ENCODE measurements at regions not wholly inside any gene's neighbourhood (a gene's known extent, or its start where the extent isn't known, plus 50 kb on each side); places are given as distances from the start of the nearest gene placed in this dataset.
"Not testable (repeated sequence)": the region's sequence is repeated elsewhere in the genome, so short reads cannot be mapped to it uniquely, and the experiment has no call there.

DNA sequence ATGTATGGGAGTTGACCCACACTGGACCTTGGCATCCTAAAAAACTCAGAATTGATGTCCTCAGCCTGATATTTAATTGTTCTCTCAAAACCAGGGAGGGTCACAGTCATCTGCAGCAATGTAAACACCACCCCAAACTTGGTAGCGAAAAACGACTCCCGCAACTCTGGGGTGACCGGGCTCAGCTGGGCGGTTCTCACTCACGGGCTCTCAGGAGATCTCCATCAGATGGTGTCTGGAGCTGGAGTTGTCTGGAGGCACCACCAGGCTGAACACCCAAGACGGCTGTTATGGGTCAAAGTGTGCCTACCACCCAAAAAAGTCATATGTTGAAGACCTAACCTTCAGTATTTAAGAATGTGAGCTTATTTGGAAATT, 50.9 kb upstream of the NXT1 start:
- DNase-seq = no peak

DNA sequence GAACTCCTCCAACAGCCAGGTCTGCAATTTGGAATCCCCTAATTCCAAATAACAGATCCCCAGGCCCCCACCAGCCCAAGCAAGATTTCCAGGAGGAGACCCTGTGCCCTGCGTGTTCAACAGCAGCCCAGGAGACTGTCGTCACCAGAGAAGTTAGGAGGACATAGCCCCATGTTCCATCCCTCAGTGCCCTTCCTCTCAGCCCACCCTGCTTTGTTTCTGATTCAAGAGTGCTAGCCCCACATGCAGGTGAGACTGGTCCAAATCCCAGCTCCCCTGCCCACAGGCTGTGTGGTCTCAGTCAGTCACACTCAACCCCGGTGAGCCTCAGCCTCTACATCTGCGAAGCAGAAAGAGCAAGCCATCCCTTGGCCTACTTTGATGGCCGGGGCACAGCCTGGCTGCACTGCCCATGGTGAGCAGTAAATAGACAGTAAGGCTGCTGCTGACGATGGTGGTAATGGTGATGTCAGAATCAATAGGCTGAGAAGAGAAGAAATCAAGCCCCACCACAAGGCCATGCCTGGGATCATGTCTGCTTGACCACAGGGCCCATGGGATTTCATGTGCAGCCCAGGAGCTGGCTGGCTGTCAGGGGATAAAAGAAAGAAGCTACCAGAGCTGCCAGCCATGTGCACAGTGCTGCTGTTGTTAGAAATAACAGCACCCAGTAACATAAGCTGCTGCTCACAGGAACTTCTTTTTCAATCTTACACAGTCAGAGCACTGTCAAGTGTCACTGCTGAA, 51.5 kb upstream of the NXT1 start:
- DNase-seq = no peak

DNA sequence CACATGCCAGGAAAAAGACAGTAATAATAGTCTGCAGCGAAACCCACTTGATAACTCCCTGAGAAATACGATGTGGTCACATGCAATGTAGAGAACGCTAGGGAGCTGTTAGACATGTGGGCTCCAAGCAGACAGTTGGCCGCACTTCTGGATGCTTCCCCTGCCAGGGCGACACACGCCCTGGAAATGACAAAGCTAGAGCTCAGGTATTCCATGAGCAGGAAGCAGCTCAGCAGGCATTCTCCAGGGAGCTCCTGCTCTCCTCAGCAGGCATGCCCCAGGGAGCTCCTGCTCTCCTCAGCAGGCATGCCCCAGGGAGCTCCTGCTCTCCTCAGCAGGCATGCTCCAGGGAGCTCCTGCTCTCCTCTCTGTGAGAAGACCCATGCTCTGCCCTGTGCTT, 52.4 kb upstream of the NXT1 start:
- DNase-seq = no peak

DNA sequence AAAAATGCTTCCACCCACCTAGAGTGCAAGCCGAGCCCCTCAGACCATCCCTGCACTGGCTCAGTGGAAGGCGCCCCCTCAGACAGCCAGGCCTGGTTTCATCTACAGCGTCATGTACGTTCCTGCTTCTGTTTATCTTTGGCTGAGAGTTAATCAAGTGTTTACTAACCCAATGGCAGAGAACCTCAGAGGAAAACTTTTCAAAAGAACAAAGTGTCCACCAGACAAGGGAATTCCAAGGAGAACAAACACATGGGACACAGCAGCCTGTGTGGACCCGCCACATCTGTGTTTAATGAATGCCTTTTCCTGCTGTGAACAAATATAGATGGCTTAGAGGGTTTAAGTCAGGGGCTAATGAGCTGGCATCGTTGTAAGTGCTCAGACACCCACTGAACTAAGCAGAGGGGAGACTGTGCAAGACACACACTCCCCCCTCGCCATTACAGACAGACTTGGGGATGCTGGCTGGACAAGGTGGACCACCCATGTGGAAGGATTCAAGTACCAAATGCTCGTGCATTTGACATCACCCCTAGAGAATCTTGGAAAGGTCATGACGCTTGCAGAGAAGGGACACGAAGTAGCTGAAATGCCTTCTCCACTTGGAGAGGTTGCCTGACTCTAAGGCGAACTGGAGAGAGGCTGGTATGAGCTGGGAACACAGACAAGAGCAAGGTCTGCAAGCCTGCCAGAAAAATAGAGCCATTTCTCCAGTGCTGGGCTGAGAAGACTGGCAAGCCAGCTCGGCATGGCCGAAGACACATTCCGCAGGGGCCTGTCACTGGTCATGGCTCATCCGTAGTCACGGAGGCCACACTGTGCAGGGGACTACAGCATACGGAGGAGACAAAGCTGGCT, 53.5 kb upstream of the NXT1 start:
- DNase-seq = no peak

DNA sequence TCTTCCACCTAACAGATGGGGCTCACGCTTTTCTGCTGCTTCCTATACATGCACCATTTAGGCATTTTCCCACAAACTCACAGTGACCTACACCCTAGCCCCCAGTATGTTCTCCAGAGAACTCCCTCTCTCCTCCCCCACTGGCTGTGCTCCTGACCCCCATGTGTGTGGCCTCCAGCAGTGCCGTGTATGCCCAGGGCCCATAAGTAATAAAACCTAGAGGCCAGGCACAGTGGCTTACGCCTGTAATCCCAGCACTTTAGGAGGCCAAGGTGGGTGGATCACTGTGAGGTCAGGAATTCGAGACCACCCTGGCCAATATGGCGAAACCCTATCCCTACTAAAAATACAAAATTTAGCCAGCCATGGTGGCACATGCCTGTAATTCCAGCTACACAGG, 54.7 kb upstream of the NXT1 start:
- DNase-seq = no peak

DNA sequence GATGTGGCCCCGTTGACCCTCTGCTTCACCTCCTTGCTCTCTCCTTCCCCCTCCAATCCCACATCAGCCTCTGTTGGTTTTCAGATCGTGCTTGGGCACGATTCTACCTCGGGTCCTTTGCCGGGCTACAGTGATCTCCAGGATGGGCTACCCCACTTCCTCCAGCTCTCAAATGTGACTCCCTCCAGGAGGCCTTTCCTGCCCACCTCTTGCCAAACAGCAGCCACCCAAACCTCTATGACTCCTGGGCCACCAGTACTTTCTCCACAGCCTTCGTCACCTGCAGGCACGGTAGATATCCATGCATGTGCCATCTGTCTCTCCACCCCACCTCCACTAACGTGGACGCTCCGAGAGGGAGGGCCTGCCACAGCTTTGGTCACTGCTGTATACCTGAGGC, 55.9 kb upstream of the NXT1 start:
- no peak for DNase-seq

DNA sequence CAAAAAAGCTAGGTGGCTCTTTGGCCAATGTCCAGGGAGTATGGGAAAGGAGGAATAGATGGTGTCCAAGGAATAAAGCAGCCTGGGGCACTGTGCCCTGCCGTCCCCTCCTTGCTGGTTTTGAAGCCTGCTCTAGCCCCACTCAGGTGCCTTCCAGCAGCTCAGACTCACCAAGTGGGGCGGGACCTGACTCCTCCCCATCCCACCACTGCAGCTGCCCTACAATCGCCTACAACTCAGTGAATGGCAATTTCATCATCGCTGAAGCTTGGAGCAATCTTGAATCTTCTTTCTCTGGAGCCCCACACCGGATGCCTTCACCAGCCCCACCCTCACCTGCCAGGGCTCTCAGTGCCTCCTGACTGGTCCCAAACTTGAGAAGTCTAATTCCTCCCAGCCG, 56.4 kb upstream of the NXT1 start:
- DNase-seq = no peak

DNA sequence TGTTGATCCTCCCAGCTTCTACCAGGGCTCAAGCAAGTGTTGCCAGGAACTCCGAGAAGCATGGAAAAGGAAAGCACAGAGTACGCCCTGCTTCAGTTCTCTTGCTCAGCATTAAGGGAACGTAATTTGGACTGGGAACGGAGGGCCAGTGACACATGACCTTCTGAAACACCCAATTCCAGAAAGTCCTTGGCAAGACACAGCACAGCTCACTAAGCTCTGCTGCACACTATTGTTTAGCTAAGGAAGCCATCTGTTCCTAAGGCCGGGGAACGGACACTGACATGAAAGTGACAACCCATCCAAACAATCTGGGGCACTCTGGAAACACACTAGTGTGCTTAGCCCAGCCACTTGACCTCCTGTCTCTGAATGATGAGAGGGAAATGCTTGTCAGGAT, 56.9 kb upstream of the NXT1 start:
- DNase-seq = no peak

DNA sequence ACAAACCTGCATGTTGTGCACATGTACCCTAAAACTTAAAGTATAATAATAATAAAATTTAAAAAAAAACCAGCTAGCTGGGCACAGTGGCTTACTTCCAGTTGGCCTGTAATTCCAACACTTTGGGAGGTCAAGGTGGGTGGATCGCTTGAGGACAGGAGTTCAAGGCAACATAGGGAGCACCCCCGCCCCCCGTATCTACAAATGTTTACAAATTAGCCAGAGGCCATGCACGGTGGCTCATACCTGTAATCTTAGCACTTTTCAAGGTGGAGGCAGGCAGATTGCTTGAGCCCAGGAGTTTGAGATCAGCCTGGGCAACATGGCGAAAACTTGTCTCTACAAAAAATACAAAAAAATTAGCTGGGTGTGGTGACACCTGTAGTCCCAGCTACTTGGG, 58.3 kb upstream of the NXT1 start:
- not testable (repeated sequence) for DNase-seq

DNA sequence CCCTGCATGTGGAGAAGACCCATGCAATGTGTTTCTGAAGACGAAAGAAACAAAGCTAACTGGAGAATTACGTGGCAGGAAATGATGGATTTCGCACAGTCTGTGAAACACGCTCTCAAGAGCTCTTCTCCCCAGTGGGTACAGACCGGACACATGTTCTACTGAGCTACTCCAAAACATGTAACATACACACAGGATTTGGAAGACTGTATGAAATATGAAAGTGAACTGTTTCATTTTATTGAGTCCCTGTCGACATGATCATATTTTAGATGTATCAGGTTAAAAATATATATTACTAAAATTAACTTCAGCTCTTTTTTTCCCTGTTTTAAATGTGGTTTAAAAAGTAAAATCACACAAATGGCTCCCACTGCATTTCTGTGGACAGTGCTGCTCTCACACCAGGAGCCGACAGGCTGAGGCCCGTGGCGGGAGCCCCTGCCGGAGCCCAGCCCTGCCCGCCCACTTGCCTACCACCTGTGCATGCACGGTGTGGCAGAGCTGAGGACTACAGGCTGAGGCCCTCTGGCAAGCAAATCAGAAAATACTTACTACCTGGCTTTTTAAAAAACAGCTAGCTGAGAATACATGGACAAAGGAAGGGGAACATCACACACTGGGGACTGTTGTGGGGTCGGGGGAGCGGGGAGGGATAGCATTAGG, 58.9 kb upstream of the NXT1 start:
- no peak for DNase-seq

DNA sequence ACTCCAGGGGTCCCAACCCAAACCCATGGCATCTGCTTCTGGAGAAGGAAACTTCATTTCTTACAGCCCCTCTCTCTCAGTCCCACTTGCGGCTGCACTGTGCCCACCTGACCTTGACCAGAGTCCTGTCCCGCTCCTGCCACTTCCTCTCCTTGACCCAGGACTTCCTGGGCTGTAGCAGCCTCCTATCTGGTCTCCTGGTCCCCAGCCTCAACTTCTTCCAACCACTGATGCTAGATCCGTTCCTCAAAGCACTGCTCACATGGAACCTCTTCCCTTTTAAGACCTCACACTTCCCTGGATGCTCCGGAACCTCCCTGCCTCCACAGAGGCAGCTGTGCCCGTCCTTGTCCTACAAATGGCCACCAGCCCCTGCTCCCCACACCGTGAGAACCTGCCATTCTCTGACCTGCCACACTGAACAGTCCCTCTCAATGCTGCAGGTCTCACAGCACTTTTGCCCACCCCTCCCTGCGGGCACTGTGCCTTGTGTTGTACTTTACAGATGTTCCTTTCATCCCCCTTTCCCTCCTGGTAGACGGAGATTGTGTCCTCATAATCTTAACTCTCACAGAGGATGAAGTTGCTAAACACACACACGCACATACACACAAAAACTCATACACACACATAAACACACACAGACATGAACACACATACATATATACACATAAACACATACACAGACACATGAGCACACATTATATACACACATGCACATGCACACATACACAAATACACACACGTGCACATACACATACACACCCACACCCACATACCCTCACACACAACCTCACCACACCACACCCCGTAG, 59.6 kb upstream of the NXT1 start:
- DNase-seq = no peak

DNA sequence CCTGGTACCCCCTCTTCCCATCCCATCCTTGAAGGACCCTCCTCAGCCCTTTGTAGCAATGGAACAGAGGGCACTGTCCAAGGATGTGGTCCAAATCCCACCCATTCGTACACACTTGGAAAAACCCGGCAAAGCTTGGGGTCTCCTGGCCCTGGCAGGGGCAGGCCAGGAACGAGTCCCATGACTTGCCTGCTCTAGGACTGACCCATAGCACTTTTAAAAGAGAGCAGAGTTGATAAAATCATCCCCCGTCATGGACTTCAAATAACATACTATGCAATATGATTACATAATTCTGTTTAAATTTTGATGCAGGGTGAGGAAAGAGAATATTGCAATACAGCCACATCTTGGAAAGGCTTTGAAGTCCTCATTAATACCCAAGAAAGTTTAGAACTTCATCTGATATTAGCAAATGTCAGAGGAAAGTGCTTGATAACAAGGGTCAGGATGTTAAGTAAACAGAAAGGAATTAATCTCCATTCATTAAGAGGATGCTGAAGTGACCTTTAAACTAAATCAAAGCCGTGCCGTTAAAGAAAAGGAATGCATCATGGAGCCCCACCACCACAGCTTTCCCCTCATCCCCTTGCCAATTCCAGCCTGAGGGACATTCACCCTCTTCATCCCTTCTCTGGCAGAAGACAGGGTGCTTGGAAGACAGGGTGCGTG, 60.7 kb upstream of the NXT1 start:
- DNase-seq = no peak

DNA sequence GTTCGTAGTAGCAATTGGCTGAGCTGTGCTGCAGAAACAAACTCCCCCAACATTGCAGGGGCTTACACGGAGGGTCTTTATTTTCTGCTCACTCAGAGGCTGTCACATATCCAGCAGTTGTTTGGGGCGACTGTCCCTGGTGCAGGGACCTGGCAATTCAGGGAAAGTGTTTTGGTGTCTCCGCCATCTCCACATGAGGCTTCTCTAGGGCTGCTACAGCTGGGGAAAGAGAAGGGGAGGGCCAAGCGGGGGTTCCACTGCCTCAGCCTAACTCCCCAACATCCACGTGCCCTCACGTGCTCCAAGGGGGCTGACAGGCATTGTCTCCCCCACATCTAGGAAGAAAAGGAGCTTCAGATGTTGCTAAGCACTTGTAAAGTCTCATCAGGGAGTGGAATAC, 61.3 kb upstream of the NXT1 start:
- no peak for DNase-seq

DNA sequence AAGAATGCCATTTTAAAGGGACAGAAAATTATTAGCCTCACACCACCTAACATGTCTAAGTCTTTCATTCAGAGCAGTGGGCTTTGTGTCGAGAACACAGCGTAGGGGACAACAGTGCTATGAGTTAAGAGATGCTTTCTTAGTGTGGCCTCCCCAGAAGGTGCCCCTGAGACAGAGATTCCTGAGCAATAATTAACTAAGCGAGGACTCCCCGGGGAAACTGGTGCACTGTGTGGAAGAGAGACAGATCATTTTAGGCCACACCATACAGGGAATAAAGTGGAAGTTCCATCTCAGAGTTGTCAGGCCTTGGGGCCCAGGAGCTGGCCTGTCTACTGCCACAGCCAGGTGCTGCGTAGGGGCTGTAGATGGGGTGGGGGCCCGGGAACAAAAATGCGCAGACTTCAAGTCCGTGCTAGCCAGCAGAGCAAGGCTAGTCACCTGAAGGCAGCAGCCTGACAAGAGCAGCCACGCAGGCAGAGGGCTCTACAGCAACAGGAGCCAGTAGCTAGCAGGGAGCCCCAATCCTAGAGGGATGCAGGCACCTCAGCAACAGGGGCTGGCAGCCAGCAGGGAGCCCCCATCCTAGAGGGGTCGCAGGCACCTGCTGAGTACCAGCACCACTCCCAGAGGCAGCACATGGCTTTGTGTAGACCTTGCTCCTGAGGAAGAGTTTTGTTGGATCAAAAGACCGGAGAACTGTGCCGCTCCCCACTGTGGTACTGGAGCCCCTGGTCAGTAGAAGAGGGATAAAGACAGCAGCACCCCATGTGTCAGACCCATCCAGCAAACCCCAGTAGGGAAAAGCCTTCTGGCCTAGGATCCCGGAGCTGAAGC, 63.0 kb upstream of the NXT1 start:
- DNase-seq = no peak

DNA sequence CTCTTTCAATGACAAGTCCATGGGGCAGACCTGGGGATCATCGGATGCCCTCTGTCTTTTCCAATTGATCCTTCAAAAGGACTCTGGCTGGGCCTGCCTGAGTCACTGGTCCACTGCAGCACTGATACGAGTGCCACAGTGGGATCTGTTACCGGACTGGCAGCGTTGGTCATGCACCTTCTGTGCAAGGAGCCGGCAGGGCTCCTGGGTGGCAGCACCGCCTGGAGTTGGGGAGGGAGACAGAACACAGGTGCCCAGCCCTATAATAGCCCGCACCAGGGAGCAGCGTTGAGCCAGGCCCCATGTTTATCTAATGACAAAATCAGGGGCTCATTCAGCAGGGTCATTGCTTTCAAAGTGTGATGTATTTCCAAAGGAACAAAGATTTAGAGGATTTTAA, 64.2 kb upstream of the NXT1 start:
- DNase-seq = no peak

DNA sequence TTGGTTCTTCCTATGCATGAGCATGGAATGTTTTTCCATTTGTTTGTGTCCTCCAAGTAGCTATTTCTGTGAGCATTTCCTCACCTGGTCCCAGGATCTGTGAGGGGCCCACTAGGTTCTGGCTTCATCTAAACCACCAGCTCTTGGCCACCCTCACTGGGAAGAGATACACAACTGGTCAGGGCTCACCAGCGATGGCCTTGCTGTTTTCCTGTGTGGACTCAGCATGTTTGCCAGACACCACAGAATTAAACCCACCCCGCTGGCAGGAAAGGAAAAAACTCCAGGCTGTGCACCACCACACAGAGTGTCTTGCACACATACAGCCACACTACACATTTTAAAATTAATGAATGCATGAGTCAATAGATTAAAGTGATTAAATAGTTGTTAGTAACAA, 65.1 kb upstream of the NXT1 start:
- no peak for DNase-seq

DNA sequence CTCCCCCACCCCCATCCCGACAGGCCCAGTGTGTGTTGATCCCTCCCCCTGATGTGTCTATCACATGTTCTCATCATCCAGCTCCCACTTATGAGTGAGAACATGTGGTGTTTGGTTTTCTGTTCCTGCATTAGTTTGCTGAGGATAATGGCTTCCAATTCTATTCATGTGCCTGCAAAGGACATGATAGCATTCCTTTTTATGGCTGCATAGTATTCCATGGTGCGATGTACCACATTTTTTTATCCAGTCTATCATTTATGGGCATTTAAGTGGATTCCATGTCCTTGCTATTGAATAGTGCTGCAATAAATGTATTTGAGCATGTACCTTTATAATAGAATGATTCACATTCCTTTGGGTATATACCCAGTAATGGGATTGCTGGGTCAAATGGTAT, 66.6 kb upstream of the NXT1 start:
- DNase-seq = no peak

DNA sequence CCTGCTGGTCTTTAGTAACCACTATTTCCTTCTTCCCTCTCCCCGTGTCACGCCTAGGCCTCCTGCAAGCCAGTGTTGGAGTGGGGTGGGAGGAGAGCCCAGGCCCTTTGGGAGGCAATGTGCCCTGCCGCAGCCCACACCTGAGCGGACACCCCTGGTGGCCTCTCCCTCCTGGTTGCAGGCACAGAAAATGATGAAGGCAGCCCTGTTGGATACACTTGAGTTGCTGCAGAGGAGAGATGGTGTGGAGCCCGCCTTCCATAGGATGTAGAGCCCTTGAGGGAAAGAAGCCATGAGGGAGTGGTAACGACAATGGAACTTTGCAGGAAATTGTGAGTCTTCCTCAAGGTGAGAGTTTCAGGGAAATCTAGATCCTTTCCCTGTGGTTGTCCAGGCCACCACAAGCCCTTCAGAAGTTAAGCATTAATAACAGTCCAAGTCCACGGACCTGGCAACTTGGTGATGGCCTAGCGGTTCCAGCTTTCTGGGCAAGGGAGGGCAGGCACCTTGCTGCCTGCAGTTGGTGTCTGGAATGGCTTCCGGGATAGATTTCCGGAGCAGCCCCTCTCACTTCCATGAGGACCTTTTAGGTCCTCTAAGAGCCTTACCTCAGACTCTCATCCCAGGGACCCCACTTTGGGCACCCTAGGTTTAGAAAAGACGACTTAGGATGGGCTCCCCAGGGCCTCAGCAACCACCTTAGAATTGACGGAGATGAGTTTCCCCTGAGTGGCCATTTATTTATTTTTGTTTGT, 67.3 kb upstream of the NXT1 start:
- DNase-seq = no peak

DNA sequence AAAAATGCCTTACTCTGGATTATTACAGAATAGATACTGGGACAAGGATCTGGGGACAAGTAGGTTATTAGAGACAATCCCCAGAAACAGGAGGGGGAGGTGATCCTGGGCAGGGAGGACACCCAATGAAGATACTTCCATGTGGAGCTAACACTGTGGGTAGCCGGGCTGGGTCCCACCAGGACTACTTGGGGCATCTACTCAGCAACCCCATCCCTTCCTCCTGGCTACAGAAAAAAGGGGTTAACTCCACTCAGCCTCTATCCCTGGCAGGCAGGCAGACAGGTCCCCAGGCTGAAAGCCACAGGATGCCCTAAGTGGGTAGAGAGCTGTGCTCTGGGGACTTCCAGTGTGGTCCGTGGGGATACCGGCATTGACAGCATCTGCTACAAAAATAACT, 68.0 kb upstream of the NXT1 start:
- DNase-seq = no peak

DNA sequence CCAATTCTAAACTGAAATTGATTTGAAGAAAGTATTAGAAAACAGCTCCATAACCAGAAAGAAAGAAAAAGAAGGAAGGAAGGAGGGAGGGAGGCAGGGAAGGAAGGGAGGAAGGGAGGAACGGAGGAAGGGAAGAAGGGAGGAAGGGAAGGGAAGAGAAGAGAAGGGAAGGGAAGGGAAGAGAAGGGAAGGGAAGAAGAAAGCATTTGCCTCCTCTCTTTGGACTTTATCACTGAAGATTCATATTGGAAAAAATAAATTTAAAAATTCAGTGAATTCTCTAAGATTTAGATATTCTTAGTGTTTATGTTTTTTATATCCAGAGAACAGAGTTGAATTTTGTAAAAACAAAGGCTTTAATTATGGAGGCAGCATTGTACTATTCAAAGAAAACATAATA, 68.5 kb upstream of the NXT1 start:
- DNase-seq = no peak

DNA sequence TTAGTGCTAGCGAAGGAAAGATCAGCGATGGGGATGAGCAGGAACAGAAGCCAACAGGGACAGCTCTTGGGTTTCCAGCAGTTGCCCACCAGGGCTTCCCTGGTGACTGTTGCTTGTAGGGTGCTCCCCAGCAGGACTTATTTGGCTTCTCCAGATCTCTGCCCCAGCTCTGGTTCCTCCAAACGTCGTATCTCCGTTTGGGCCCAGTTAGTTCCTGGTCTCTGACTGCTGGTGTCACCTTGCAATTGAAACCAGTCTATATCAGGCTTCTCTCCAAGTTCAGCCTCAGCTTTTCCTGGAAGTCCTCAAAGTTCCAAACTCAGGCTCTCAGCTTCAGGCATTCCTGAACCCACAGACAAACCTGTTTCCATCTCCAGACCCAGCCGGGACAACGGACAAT, 70.8 kb upstream of the NXT1 start:
- DNase-seq = no peak

All from femur (tissue), 1 donor.